PC-3 (cell line): ENCODE measurements at regions not wholly inside any gene's neighbourhood (a gene's known extent, or its start where the extent isn't known, plus 50 kb on each side); places are given as distances from the start of the nearest gene placed in this dataset.

Experiments used
- ATAC-seq: fragments of 200-7000 bp; cut with Tn5 transposase; 2 replicates; pipeline ENCODE4 v1.9.1; 2020; ENCODE audit warnings: mild to moderate bottlenecking, moderate library complexity
- BruUV-seq: library from RNA; stranded (reverse); fragments of 400-500 nt; replicated peaks from 2 replicates; lab custom pipeline; 2021; lab: Mats Ljungman, UMichigan
- CTCF ChIA-PET: fragments of 300-600 bp; sonication (Branson Sonifier 250); formaldehyde crosslinking; loops from one replicate; lab custom pipeline; 2022; ENCODE audit warnings: antibody characterized with exemption; lab: Charles Lee
- POLR2A ChIA-PET: fragments of 300-600 bp; sonication (Branson Sonifier 250); formaldehyde crosslinking; loops from one replicate; lab custom pipeline; 2022; ENCODE audit warnings: antibody characterized with exemption; ENCODE audit not compliant: unreplicated experiment; lab: Charles Lee
- DNase-seq: peaks from one replicate; pipeline ENCODE4 v3.0.0-alpha.2; 2015
- H2AFZ ChIP-seq: fragments of 300-600 bp; sonication (generic); 2 replicates; pipeline ENCODE4 v1.6.0; 2016; ENCODE audit warnings: antibody characterized with exemption, low read length
- H3F3A ChIP-seq: fragments of 300-600 bp; sonication (generic); one replicate; pipeline ENCODE4 v1.6.0; 2017; ENCODE audit warnings: antibody characterized with exemption, low read length, control low read depth, mild to moderate bottlenecking; ENCODE audit not compliant: unreplicated experiment
- H3K27ac ChIP-seq: fragments of 300-600 bp; sonication (generic); 2 replicates; pipeline ENCODE4 v1.5.1; 2016; ENCODE audit warnings: mild to moderate bottlenecking, low read length
- H3K27me3 ChIP-seq: fragments of 300-600 bp; sonication (generic); 2 replicates; pipeline ENCODE4 v1.6.1; 2016; ENCODE audit warnings: low read length, mixed read lengths
- H3K36me3 ChIP-seq: fragments of 300-600 bp; sonication (generic); 2 replicates; pipeline ENCODE4 v1.6.1; 2016; ENCODE audit warnings: low read depth, mixed run types, low read length, mixed read lengths
- H3K4me1 ChIP-seq: fragments of 300-600 bp; sonication (generic); 2 replicates; pipeline ENCODE4 v1.5.1; 2016; ENCODE audit warnings: low read length; ENCODE audit not compliant: insufficient read depth
- H3K4me2 ChIP-seq: fragments of 300-600 bp; sonication (generic); 2 replicates; pipeline ENCODE4 v1.6.0; 2016; ENCODE audit warnings: low read length
- H3K4me3 ChIP-seq: fragments of 300-600 bp; sonication (generic); 2 replicates; pipeline ENCODE4 v1.5.1; 2016; ENCODE audit warnings: mild to moderate bottlenecking, low read length, mixed read lengths
- H3K79me2 ChIP-seq: fragments of 300-600 bp; sonication (generic); 2 replicates; pipeline ENCODE4 v1.6.1; 2017; ENCODE audit warnings: low read length, mixed read lengths
- H3K9ac ChIP-seq: fragments of 300-600 bp; sonication (generic); 2 replicates; pipeline ENCODE4 v1.6.0; 2016; ENCODE audit warnings: mild to moderate bottlenecking, low read length
- H3K9me2 ChIP-seq: fragments of 300-600 bp; sonication (generic); replicated peaks from 2 replicates; pipeline ENCODE4 v1.6.1; 2016; ENCODE audit warnings: mixed run types, low read length, mixed read lengths
- H3K9me3 ChIP-seq: fragments of 300-600 bp; sonication (generic); 2 replicates; pipeline ENCODE4 v1.6.1; 2016; ENCODE audit warnings: low read length, mixed read lengths
- H4K20me1 ChIP-seq: fragments of 300-600 bp; sonication (generic); 2 replicates; pipeline ENCODE4 v1.6.1; 2016; ENCODE audit warnings: low read length, mixed read lengths
- CTCF ChIP-seq: fragments of 300-600 bp; sonication (generic); conservative IDR thresholded peaks from 2 replicates; pipeline ENCODE4 v1.5.1; 2017; ENCODE audit warnings: antibody characterized with exemption, low read depth, mild to moderate bottlenecking, low read length
- EZH2 ChIP-seq: fragments of 300-600 bp; sonication (generic); IDR thresholded peaks from one replicate; pipeline ENCODE4 v1.6.1; 2017; ENCODE audit warnings: antibody characterized with exemption, mild to moderate bottlenecking, low read length; ENCODE audit not compliant: unreplicated experiment
- EZH2phosphoT487 ChIP-seq: fragments of 300-600 bp; sonication (generic); IDR thresholded peaks from 2 replicates; pipeline ENCODE4 v1.6.1; 2018; ENCODE audit warnings: mild to moderate bottlenecking, antibody characterized with exemption, low read length, borderline replicate concordance
- intact Hi-C: fragments of 100-400 bp; cut with micrococcal nuclease; formaldehyde crosslinking; loops from 2 replicates; pipeline ENCODE4 v1.9.0; 2023

- Histone ChIP-seq H3K9me2 (no peaks in the 10 kb centered on the region), H2AFZ (no peak overlapping the region), H3K4me2 (no peak overlapping the region), H3K27me3 (no peaks in the 10 kb centered on the region), H4K20me1 (no peaks in the 10 kb centered on the region), H3K79me2 (no peaks in the 10 kb centered on the region), H3K9me3 (no peaks in the 10 kb centered on the region), H3F3A (no peaks in the 10 kb centered on the region), H3K9ac (no peak overlapping the region), H3K4me1 (no peaks in the 10 kb centered on the region), H3K4me3 (no peak overlapping the region), H3K36me3 (no peaks in the 10 kb centered on the region), H3K27ac (no peak overlapping the region)
- BruUV-seq, result no TSS peak
- TF ChIP-seq EZH2 (no peak), CTCF (no peak), EZH2phosphoT487 (no peak)
- DNase-seq (no peak), ATAC-seq (no peak)
- ChIA-PET CTCF (no interaction called here), POLR2A (interaction anchor here (0.6 kb wide), 1 partner anchor 458 kb away, joined by 3 read pairs; no protein-coding TSS in a partner anchor)
- intact Hi-C loops, result no loop called here
Measured at GRCh38 chr9:78400496-78400895, 103.6 kb downstream of the PSAT1 start.

DNA sequence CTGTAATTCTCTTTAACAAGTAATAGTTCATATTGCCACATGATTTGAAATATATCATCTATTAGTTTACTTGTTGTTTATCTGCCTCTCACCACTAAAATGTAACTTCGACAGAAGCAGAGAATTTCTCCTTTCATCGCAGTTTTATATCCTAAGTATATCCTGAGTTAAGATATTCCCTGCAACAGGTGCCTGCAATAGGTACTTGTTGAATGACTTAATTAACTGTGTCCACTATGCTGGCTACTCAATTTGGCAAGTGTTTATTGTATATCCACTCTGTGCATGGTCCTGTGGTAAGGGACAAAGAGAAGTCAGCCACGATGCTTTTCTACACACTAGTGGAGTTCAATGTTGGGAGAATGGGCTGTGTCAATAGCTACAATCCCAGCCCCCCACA lies 108.5 kb downstream of the PSAT1 start:
- no peaks in the 10 kb centered on the region for H4K20me1 ChIP-seq
- no peaks in the 10 kb centered on the region for H3K36me3 ChIP-seq
- H3K9me2 ChIP-seq, result no peaks in the 10 kb centered on the region
- no peaks in the 10 kb centered on the region for H3K4me1 ChIP-seq
- intact Hi-C loops, result no loop called here
- POLR2A ChIA-PET, result no interaction called here
- DNase-seq, result no peak
- no peaks in the 10 kb centered on the region for H3K9me3 ChIP-seq
- no peak for ATAC-seq
- no peak overlapping the region for H3K9ac ChIP-seq
- H3F3A ChIP-seq, result no peaks in the 10 kb centered on the region
- no peaks in the 10 kb centered on the region for H3K27me3 ChIP-seq
- TF ChIP-seq CTCF, result no peak
- no peak for TF ChIP-seq EZH2phosphoT487
- no peak for TF ChIP-seq EZH2
- no peak overlapping the region for H2AFZ ChIP-seq
- H3K79me2 ChIP-seq, result no peaks in the 10 kb centered on the region
- no peak overlapping the region for H3K27ac ChIP-seq
- no peak overlapping the region for H3K4me3 ChIP-seq
- no peak overlapping the region for H3K4me2 ChIP-seq
- BruUV-seq, result no TSS peak
- CTCF ChIA-PET, result no interaction called here

DNA sequence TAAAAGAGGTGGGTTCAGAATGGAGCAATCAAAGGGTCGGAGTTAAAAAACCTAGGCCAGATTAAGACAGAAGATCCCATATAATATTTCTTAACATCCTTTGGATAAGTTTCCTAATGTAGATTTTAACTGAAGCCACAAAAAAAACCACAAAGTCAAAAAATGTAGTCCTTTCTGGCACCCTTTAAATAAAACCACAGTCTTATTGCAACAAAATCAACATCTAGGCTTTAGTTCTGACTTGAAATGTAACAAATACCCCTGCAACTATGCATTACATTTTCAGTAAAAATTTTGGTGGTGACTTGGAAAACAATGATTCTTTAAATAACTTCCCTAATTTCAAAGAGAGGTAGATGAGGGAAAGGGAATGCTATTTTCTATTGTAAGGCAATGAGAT lies 109.2 kb downstream of the PSAT1 start:
- no TSS peak for BruUV-seq
- no peaks in the 10 kb centered on the region for H3K9me2 ChIP-seq
- no peak overlapping the region for H3K9ac ChIP-seq
- no peaks in the 10 kb centered on the region for H3F3A ChIP-seq
- no peaks in the 10 kb centered on the region for H3K79me2 ChIP-seq
- H3K27ac ChIP-seq, result no peak overlapping the region
- no peak for DNase-seq
- no peak for ATAC-seq
- H3K9me3 ChIP-seq, result no peaks in the 10 kb centered on the region
- H3K36me3 ChIP-seq, result no peaks in the 10 kb centered on the region
- POLR2A ChIA-PET, result no interaction called here
- no peak overlapping the region for H3K4me2 ChIP-seq
- no peaks in the 10 kb centered on the region for H4K20me1 ChIP-seq
- no peak overlapping the region for H3K4me3 ChIP-seq
- no peak for TF ChIP-seq EZH2phosphoT487
- no peak for TF ChIP-seq EZH2
- no peak for TF ChIP-seq CTCF
- no peak overlapping the region for H2AFZ ChIP-seq
- H3K4me1 ChIP-seq, result no peaks in the 10 kb centered on the region
- intact Hi-C loops, result no loop called here
- H3K27me3 ChIP-seq, result no peaks in the 10 kb centered on the region
- CTCF ChIA-PET, result no interaction called here
